GM21528 (cell line): ENCODE measurements at regions not wholly inside any gene's neighbourhood (a gene's known extent, or its start where the extent isn't known, plus 50 kb on each side); places are given as distances from the start of the nearest gene placed in this dataset.
"Not testable (repeated sequence)": the region's sequence is repeated elsewhere in the genome, so short reads cannot be mapped to it uniquely, and the experiment has no call there.

Experiments
- ATAC-seq: cut with Tn5 transposase; IDR thresholded peaks from one replicate; pipeline ENCODE4 v1.9.1; 2021; ENCODE audit warnings: mild to moderate bottlenecking, moderate library complexity; ENCODE audit not compliant: unreplicated experiment, low FRiP score

DNA sequence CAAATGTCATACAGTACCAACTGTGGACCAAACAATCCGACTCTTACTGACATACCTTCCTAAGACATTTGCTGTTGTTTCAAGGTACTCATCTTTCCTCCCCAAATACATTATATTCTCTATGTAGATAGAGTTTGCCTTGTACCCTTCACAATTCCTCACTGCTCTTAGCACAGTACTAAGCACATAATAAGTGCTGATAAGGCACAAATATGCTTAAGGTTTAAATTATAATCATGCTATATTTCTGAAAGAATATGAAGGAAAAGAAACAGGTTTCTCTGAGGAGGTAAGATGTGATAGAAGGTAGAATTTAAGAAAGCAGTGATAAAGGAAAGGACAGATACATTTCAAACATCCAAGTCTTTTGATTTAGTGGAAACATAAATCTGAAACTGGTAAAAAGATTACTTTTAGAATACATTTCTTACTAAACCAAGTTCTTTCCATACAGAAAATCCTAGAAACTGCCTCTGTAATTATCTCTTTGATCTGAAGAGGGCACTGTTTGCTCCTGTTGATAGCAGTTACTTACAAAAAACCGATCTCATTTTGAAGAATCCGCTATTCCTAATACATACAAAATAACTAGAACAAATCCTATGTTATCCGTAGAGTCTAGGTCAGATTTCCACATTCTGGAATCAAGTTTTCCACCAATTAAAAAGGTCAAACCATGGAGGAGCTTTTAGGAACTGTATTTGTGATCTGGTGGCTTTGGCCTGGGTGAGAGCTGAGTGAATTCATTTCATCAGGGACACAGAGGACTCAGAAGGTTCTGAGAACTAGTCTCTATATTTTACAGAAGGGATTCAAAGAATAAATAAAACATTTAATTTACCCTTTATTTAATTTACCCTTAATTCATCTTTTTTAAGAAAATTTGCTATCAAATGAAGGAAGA lies 311.9 kb downstream of the DAD1 start:
- ATAC-seq = no peak

DNA sequence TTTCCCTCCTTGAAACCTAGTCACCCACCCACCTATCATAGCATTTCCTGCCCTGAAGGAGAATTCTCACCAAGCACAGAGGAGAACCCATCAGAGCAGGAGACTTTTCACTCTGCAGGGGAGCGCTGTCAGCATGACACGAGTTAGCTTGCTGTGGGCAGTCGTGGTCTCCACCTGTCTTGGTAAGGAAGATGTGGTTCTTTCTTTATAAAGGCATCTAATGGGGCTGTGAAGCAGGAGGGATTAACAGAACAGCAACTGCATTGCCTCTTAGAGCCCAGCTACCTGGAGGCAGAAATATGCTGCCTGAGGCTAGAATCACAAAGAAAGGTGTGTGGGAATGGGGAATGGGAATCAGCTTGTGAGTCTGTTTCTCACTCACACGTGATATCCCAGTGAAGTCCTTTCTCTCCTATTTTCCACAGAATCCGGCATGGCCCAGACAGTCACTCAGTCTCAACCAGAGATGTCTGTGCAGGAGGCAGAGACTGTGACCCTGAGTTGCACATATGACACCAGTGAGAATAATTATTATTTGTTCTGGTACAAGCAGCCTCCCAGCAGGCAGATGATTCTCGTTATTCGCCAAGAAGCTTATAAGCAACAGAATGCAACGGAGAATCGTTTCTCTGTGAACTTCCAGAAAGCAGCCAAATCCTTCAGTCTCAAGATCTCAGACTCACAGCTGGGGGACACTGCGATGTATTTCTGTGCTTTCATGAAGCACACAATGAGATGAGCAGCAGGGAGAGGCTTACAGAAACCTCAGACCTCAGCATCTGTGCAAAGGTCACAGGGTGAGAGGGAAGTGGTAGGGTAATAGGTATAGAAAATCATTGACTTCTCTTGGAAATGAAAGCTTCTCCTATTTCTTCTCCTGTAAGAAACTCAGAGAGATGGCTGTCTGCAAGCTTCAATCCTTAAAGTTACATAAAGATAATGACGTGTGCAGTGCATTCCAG lies 316.9 kb downstream of the DAD1 start:
- ATAC-seq = no peak

DNA sequence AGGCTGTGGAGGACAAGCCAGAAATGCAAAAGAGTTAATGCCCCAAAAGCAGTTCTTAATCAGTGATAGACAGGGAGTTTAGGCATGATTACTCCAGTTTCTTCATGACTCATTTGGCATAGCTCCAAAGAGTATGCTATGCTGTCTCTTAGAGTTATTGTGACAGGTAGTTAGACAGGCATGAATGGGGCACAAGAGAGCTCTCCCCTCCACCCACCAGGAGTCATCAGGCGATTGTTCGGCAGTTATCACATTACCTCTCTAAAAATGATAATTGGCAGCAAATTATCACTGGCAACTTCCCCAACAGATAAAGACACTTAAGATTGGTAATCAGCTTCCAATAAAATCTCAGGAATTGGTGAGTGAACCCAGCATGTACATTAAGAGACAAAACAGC lies 320.1 kb downstream of the DAD1 start:
- ATAC-seq = no peak

DNA sequence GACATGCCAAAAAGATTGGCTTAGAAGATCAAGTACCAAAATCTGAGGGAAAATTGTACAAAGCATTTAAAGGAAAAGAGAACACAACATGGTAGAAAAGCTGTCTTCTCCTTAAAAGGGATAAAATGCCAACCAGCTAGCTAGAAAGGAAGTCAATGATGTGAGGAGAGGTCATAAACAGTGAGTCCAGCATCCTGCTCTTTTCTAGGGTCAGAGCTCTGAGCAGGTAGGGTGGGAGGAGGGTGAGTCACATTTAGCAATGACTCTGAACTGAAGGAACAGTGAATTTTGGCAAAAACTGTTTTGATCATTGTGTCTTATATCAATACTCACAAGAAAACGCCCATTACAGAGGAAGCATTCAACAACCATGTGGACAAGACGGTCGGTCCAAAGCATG lies 322.3 kb downstream of the DAD1 start:
- ATAC-seq = no peak

DNA sequence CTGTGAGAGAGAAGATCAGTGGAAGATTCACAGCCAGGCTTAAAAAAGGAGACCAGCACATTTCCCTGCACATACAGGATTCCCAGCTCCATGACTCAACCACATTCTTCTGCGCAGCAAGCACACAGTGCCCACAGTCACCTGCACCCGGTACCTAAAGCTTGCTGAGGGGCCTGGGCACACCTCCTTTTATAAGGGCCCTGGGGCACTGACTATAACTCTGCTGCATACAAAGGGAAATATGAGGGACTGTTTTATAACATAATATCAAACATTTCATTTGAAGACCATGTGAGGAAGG lies 322.9 kb downstream of the DAD1 start:
- ATAC-seq = no peak

DNA sequence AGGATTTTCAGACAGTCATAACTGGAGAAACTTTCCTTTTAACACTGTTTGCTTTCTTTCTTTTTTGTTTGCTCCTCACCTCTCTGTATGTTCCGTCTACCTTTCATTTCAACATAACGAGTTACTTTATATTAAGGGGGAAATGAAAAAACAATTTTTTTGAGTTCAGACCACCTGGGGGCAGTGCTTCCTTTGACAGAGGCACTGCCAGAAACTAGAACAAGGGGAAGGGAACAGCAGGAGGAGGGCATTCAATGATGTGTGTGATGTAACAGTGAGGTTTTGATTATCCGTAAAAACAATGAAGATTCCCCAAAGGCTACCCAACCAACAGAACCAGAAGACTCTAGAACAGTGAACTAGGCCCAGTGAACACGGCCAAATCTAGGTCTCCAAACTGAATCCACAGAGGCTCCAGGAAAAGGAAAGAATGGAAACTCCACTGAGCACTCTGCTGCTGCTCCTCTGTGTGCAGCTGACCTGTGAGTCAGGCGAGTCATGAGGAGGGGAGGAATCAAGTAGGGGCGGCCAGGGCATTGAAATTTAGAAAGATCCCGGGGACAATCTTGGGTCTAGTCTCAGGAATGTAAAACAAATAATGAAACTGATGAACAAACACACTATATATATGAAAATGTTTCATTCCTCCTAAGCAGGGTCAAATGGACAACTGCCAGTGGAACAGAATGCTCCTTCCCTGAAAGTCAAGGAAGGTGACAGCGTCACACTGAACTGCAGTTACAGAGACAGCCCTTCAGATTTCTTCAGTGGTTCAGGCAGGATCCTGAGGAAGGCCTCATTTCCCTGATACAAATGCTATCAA lies 323.5 kb downstream of the DAD1 start:
- ATAC-seq = no peak

DNA sequence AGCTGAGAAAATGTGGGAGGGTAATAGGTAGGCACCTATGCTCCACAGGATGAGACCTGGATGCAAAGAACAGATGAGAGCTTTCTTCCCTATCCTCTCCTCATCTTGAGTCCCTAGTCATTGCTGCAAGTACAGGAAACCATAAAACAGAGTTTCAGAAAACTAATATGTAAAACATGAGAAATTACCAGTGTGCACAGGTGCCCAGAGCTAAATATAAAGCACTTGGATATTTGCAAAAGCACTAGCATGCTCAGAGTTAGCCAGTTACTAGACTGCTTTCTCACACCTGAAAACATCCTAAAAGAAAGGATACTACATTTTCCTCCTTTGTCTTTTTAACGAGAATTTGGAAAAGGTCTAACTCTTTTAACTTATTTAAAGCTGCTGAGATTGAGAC lies 324.3 kb downstream of the DAD1 start:
- no peak for ATAC-seq

DNA sequence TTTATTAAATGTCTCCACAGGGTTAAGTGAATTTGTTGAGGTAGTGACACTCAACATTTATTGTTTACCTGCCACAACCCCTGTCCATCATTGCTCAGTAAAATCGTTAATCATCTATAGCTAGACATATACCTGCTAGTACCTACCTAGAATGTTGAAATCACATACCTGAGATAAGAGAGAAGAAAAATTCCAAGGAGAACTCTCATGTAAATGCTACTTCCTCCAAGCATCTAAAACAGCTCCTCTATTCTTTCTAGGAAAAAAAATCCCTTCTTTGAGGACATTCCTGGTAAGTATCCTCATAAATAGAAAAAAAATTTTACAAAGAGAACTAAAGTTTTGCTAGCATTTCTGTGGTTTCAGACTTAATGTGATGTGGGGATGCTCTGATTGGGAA lies 325.1 kb downstream of the DAD1 start:
- no peak for ATAC-seq

DNA sequence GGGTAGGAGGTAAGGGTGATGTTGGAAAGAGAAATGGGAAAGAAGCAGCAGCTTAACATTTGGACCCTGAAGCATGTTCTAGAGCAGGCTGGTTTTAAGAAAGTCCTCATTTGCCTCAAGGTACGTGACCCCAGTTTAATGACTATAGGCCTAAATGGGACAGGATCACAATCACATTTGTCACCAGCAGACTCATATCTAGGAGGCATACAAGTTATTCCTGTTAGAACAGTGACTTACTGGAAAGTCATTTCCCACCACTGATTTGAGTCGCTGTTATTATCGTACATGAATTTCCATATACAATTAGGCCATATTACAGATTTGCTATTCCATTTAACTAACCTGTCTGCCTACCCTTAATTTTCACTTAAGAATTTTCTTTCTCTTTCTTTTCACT lies 326.1 kb downstream of the DAD1 start:
- ATAC-seq = no peak

DNA sequence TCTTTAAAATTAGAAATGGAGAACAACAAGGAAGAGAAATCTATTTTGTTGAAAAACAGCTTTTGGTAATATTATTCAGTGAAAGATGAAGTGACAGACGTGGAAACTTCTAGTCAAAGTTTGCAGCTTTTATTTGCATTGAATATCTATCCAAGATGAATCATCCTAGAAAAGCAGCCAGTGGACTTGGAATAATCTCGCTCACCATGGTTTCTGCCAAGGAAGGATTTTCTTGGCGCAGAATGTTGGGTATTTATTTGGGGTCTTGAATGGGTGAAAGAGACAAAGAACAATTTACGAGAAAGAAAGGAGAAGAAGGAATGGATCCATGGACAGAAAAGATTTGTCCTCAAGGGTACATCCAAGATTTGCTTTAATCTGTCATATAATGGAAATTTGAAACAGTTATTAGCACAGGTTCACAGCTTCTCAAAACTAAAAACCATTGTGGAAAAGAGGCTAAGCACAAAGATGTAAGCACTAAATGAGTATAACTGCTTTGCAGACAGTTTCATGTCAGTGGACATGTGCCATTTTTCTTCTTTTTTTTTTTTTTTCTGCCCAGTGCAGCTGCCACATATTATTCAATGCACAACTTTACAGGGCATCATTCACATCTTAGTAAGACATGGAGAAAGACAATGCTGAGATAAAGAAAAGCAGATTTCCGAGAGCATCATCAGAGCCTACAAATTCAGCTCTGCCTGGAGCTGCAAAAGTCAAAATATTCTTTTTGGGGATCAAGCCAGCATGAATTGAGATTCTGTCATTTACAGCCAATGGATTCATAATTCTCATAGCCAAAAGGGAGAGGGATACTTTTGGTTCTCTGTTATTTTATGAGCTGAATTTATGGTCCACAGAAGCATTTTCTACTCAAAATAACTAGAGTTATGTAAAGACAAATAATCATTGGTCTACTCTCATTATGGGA lies 333.7 kb downstream of the DAD1 start:
- ATAC-seq = no peak

DNA sequence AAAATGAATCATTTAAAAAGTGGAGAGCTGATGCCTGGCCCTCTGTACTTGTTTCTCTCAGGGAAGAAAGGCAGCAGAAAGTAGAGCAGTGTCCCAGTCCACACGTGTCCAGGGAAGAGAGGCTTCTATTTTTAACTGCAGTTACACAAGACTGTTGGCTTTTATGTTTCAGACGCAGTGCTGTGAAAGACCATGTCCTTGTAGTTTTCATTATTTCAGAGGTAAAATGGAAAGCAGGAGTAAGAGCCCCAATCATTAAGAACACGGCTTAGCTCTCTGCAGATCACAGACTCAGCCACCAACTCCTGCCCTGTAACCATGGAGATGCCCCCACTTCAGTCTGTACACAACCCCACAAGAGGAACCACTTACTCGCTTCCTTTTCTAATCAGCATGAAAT lies 336.3 kb downstream of the DAD1 start:
- no peak for ATAC-seq

DNA sequence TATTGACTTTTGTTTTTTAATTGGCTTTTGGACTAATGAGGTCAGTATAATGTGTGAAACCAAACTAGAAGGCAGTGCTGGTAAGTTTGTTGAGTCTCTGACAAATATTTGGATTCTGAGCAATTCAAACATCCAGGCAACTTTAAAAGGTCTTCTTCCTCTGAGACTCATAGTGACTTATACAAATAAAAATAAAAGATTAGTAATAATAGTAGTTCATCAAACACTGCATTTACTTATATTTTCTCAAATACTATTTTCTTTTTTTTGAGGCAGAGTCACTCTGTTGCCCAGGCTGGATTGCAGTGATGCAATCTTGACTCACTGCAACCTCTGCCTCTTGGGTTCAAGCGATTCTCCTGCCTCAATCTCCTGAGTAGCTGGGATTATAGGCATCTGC lies 337.9 kb downstream of the DAD1 start:
- ATAC-seq = no peak

DNA sequence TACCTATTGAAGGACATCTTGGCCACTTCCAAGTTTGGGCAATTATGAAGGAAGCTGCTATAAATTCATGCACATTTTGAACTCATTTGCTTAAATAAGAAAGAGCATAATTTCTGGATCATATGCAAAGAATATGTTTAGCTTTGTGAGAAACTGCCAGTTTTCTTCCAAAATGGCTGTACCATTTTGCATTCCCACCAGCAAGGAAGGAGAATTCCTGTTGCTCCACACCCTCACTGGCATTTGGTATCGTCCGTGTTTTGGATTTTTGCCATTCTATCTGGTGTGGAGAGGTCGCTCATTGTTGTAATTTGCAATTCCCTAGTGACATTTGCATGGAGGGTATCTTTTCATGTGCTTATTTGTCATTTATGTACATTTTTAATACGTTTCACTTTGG lies 339.3 kb downstream of the DAD1 start:
- no peak for ATAC-seq

DNA sequence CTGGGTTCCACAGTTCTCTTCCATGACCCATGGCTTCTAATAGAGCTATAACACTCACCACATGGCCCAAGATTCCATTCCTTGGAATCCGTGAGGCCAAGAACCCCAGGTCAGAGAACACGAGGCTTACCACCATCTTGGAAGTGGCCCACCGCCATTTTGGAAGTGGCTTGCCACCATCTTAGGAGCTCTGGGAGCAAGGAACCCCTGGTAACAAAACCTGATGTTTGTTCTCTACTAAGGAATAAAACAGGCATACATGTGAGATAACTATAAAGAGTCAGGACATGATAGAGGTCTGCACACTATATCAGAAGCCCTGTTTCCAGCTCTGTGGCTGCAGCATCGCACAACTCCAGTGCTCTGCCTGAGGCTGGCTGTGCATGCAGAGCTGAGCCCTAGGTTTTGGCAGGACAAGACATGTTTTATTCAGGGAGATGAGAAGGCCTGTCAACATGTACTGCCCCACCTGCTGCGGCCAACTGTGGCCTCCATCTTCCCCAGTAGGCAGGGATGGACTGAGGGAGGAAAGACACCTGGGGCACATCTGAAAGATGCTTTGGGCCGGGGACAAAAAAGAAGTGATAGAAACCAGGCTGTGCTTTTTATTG lies 344.9 kb downstream of the DAD1 start:
- ATAC-seq = no peak

DNA sequence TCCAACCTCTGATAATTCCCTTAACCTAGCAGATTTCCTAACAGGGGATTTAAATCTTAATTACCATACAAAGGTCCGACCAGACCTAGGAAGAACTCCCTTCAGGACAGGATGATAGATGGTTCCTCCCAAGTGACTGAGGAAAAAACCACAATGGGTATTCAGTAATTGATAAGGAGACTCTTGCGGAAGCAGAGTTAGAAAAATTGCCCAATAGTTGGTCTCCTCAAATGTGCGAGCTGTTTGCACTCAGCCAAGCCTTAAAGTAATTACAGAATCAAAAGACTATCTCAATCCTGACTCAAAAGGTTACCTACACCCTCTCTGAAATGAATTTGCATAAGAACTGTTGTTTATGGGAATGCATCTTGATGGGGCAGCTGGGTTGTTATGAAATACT lies 350.7 kb downstream of the DAD1 start:
- ATAC-seq = not testable (repeated sequence)

DNA sequence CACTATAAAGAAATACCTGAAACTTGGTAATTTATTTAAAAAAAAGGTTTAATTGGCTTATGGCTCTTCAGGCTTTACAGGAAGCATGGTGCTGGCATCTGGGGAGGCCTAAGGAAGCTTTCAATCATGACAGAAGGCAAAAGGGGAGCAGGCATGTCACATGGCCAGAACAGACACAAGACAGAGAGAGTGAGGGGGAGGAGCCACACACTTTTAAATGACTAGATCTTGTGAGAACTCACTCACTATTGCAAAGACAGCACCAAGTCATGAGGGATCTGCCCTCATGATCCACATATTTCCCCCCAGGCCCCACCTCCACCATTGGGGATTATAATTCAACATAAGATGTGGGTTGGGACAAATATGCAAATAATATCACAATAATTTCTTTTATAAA lies 355.6 kb downstream of the DAD1 start:
- ATAC-seq = no peak

DNA sequence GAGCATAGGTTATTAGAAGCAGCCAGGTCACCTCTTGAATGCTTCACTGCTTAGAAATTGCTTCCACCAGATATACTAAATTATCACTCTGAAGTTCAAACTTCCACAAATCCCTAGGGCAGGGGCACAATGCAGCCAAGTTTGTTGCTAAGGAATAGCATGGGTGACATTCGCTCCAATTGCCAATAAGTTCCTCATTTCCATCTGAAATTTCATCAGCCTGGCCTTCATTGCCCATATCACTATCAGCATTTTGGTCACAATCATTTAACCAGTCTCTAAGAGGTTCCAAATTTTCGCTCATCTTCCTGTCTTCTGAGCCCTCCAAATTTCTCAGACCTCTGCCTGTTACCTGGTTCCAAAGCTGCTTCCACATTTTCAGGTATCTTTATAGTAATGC lies 356.1 kb downstream of the DAD1 start:
- no peak for ATAC-seq

DNA sequence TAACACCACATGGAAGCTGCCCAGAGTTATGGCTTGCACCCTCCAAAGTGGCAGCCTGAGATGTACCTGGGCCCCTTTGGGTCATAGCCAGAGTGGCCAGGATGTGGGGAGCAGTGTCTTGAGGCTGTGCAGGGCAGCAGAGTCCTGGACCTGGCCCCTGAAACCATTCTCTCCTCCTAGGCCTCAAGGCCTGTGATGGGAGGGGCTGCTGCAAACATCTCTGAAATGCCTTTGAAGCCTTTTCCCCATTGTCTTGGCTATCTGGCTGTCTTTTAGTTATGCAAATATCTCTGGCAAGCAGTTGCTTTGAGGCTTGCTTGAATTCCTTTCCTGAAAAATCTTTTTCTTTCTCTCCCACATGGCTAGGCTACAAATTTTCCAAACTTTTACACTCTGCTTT lies 356.5 kb downstream of the DAD1 start:
- ATAC-seq = no peak

DNA sequence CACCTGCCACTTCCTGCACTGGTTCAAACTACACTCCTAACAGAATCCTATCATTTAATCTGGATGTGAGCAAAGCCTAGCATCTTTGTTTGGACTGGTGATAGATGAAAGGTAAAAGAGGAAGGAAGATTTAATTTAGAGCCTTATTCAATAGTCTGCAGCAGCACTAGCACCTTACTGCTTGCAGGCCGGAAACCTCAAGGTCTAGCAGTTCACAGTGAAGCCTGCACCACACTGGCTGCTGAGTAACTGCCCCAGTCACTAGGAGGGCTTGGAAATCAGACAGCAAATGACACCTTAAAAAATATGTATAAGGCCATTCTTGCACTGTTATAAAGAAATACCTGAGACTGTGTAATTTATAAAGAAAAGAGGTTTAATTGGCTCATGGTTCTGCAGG lies 358.0 kb downstream of the DAD1 start:
- ATAC-seq = no peak
